IPS-15b (cell line): ENCODE measurements at regions not wholly inside any gene's neighbourhood (a gene's known extent, or its start where the extent isn't known, plus 50 kb on each side); places are given as distances from the start of the nearest gene placed in this dataset.

Experiments used
- H3K27me3 ChIP-seq: one replicate; pipeline ENCODE4 v1.6.1; 2013; ENCODE audit warnings: low read length; ENCODE audit not compliant: control insufficient read depth, insufficient read depth
- H3K36me3 ChIP-seq: one replicate; pipeline ENCODE4 v1.6.1; 2013; ENCODE audit warnings: low read length; ENCODE audit not compliant: control insufficient read depth, insufficient read depth
- H3K4me1 ChIP-seq: one replicate; pipeline ENCODE4 v1.6.1; 2013; ENCODE audit warnings: mild to moderate bottlenecking, low read length; ENCODE audit not compliant: control insufficient read depth, insufficient read depth
- H3K4me3 ChIP-seq: one replicate; pipeline ENCODE4 v1.5.1; 2013; ENCODE audit warnings: low read depth, low read length
- H3K9ac ChIP-seq: one replicate; pipeline ENCODE4 v1.6.1; 2013; ENCODE audit warnings: low read depth, mild to moderate bottlenecking, low read length
- H3K9me3 ChIP-seq: one replicate; pipeline ENCODE4 v1.6.1; 2013; ENCODE audit warnings: mild to moderate bottlenecking, low read length; ENCODE audit not compliant: control insufficient read depth, insufficient read depth

GRCh38 chr5:162703914-162704313 is 636.3 kb downstream of the GABRG2 start:
- Histone ChIP-seq H3K9me3 (no peaks in the 10 kb centered on the region), H3K9ac (no peak overlapping the region), H3K4me3 (no peak overlapping the region), H3K4me1 (no peaks in the 10 kb centered on the region), H3K36me3 (no peaks in the 10 kb centered on the region), H3K27me3 (no peaks in the 10 kb centered on the region)

GRCh38 chr5:162711244-162711643 is 643.7 kb downstream of the GABRG2 start:
- H3K9ac ChIP-seq = no peak overlapping the region
- no peaks in the 10 kb centered on the region for H3K9me3 ChIP-seq
- no peaks in the 10 kb centered on the region for H3K27me3 ChIP-seq
- H3K36me3 ChIP-seq = no peaks in the 10 kb centered on the region
- no peaks in the 10 kb centered on the region for H3K4me1 ChIP-seq
- no peak overlapping the region for H3K4me3 ChIP-seq

- Histone ChIP-seq H3K9me3 (no peaks in the 10 kb centered on the region), H3K4me3 (no peak overlapping the region), H3K36me3 (no peaks in the 10 kb centered on the region)
Observed at GRCh38 chr5:162719720-162720119, 652.1 kb downstream of the GABRG2 start.

GRCh38 chr5:162721125-162721524 is 653.6 kb downstream of the GABRG2 start:
- H3K4me3 ChIP-seq = no peak overlapping the region
- H3K9ac ChIP-seq = no peak overlapping the region
- H3K36me3 ChIP-seq = no peaks in the 10 kb centered on the region
- no peaks in the 10 kb centered on the region for H3K9me3 ChIP-seq
- H3K27me3 ChIP-seq = no peaks in the 10 kb centered on the region
- no peaks in the 10 kb centered on the region for H3K4me1 ChIP-seq

More at GRCh38 chr5:162719720-162720119, 652.1 kb downstream of the GABRG2 start:
- H3K4me1 ChIP-seq = no peaks in the 10 kb centered on the region
- no peak overlapping the region for H3K9ac ChIP-seq
- H3K27me3 ChIP-seq = no peaks in the 10 kb centered on the region

GRCh38 chr5:162752612-162753011 is 684.8 kb upstream of the CCNG1 start:
- H3K4me1 ChIP-seq = no peaks in the 10 kb centered on the region

GRCh38 chr5:162762119-162762518 is 675.3 kb upstream of the CCNG1 start:
- Histone ChIP-seq H3K4me1 (no peaks in the 10 kb centered on the region), H3K27me3 (no peaks in the 10 kb centered on the region), H3K9me3 (no peaks in the 10 kb centered on the region), H3K4me3 (no peak overlapping the region), H3K36me3 (no peaks in the 10 kb centered on the region), H3K9ac (no peak overlapping the region)

More at GRCh38 chr5:162752612-162753011, 684.8 kb upstream of the CCNG1 start:
- no peak overlapping the region for H3K9ac ChIP-seq
- H3K27me3 ChIP-seq = no peaks in the 10 kb centered on the region
- H3K36me3 ChIP-seq = no peaks in the 10 kb centered on the region
- no peak overlapping the region for H3K4me3 ChIP-seq
- no peaks in the 10 kb centered on the region for H3K9me3 ChIP-seq

GRCh38 chr5:162769019-162769418 is 668.4 kb upstream of the CCNG1 start:
- Histone ChIP-seq H3K9ac (no peak overlapping the region), H3K9me3 (no peaks in the 10 kb centered on the region), H3K36me3 (no peaks in the 10 kb centered on the region), H3K27me3 (no peaks in the 10 kb centered on the region), H3K4me1 (no peaks in the 10 kb centered on the region), H3K4me3 (no peak overlapping the region)

- Histone ChIP-seq H3K4me1 (no peaks in the 10 kb centered on the region), H3K4me3 (no peak overlapping the region), H3K36me3 (no peaks in the 10 kb centered on the region), H3K27me3 (no peaks in the 10 kb centered on the region), H3K9ac (no peak overlapping the region), H3K9me3 (no peaks in the 10 kb centered on the region)
Observed at GRCh38 chr5:162785673-162786072, 651.7 kb upstream of the CCNG1 start.

GRCh38 chr5:162786234-162786633 is 651.2 kb upstream of the CCNG1 start:
- Histone ChIP-seq H3K36me3 (no peaks in the 10 kb centered on the region), H3K4me3 (no peak overlapping the region), H3K9ac (no peak overlapping the region), H3K4me1 (no peaks in the 10 kb centered on the region), H3K9me3 (no peaks in the 10 kb centered on the region), H3K27me3 (no peaks in the 10 kb centered on the region)

- Histone ChIP-seq H3K9ac (no peak overlapping the region), H3K4me3 (no peak overlapping the region), H3K4me1 (no peaks in the 10 kb centered on the region), H3K9me3 (no peaks in the 10 kb centered on the region), H3K27me3 (no peaks in the 10 kb centered on the region), H3K36me3 (no peaks in the 10 kb centered on the region)
Observed at GRCh38 chr5:162796507-162796906, 640.9 kb upstream of the CCNG1 start.

GRCh38 chr5:162800301-162800700 is 637.1 kb upstream of the CCNG1 start:
- H3K4me3 ChIP-seq = no peak overlapping the region
- no peaks in the 10 kb centered on the region for H3K36me3 ChIP-seq
- no peaks in the 10 kb centered on the region for H3K9me3 ChIP-seq
- no peak overlapping the region for H3K9ac ChIP-seq
- no peaks in the 10 kb centered on the region for H3K4me1 ChIP-seq
- no peaks in the 10 kb centered on the region for H3K27me3 ChIP-seq

GRCh38 chr5:162801235-162801634 is 636.2 kb upstream of the CCNG1 start:
- no peaks in the 10 kb centered on the region for H3K4me1 ChIP-seq
- no peaks in the 10 kb centered on the region for H3K36me3 ChIP-seq
- no peak overlapping the region for H3K4me3 ChIP-seq
- H3K9ac ChIP-seq = no peak overlapping the region
- H3K27me3 ChIP-seq = no peaks in the 10 kb centered on the region
- no peaks in the 10 kb centered on the region for H3K9me3 ChIP-seq

GRCh38 chr5:162806195-162806594 is 631.2 kb upstream of the CCNG1 start:
- Histone ChIP-seq H3K9ac (no peak overlapping the region), H3K4me3 (no peak overlapping the region), H3K36me3 (no peaks in the 10 kb centered on the region), H3K4me1 (no peaks in the 10 kb centered on the region), H3K9me3 (no peaks in the 10 kb centered on the region), H3K27me3 (no peaks in the 10 kb centered on the region)
